NCI-H345 (cell line): ENCODE measurements at regions not wholly inside any gene's neighbourhood (a gene's known extent, or its start where the extent isn't known, plus 50 kb on each side); places are given as distances from the start of the nearest gene placed in this dataset.
"Not testable (repeated sequence)": the region's sequence is repeated elsewhere in the genome, so short reads cannot be mapped to it uniquely, and the experiment has no call there.

Experiments
- DNase-seq: peaks from one replicate; lab custom pipeline; 2025; lab: John Stamatoyannopoulos, UW

DNA sequence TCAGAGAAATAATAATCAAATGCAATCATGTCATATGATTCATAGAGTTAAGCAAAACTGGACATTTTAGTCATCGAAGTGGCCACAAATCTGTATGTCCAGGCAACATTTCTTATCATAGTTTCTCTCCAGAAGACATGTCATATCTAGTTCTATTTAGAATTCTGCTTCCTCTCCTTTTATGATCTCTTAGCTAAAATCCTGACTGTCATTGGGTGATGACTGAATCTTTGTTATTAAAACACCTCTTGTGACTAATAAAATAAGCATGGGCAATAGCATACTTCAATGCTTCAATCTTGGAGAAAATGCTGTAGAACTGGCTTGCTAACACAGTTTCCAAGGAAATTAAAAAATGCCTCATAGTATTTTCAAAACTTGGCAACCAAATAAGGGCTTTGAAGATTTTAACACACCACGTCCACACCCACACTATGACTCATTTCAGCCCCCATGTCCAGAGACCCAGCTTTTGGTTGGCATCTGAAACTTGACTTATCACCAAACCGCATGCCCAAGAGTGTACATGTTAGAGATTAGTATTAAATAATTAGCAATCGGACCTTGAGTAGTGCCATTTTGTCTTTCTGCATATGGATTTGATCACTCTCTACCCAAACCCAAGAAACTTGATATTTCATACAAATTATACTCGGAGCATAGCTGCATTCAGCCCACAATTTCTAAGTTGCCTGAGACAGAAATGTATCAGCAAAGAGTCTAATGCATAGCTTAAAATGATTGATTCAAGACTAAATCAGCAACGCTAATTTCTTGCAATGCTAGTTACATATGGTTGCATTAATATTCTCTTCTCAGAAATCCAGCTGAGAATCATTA is 106.5 kb upstream of the ETAA1 start:
- DNase-seq = no peak

DNA sequence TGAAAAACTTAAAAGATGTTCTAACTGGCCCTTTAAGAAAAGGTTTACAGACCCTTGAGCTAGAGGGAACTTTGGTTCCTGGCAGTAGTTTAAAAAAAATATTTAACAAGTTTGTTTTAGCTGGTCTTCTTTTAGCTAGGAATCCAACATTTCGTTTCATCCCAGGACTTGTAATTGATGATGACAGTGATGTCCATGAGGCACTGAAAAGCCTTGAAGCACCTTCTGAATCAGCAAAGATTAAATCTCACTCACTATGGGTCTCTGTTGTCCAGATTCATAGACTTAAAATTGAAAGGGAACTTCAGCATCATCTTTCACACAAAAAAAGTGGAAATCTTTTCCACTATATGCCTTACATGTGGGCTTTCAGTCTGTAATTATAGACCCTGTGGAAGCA is 102.9 kb upstream of the ETAA1 start:
- no peak for DNase-seq

GRCh38 chr2:67295406-67295805 is 101.7 kb upstream of the ETAA1 start:
- no peak for DNase-seq

GRCh38 chr2:67295851-67296250 is 101.3 kb upstream of the ETAA1 start:
- DNase-seq = no peak

- DNase-seq = no peak
Measured at GRCh38 chr2:67304300-67304890, 92.7 kb upstream of the ETAA1 start.

- DNase-seq = no peak
Measured at GRCh38 chr2:67309281-67309680, 87.9 kb upstream of the ETAA1 start.

GRCh38 chr2:67311536-67311935 is 85.6 kb upstream of the ETAA1 start:
- no peak for DNase-seq

DNA sequence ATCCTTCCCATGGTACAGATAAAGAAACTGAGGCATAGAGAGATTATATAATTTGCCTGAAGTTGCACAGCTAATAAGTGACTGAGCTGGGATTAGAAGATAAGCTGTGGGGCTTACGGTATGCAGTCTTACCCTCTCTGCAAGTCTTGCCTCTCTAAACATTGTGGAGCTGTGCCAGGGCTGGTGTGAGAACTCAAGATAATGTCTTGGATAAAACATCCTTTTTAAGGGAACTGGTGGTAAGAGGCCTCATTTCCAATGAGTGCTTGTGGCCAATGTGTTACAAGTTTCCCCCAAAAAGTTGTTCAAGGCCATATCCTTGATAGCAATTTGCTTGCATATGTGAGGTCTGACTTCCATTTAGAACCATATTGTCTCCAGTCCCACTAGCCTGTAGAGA is 84.3 kb upstream of the ETAA1 start:
- no peak for DNase-seq

DNA sequence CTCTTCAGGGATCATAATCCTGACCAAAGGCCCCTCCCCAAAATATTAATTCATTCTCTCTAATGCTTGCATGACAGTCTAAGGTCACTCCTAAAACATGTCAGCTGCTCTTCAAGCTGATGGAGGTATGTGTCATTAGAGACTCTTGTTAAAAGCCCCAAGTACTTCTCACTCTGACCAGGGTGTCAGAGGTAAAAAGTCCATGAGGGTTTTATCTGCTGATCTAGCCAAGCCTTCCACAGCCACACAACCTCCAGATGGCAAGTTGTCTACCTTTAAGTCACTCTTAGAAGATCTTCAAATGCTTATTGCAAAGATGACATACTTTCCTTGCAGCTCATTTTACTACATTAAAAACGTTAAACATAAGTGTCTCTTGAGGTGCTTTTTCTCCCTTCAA is 83.6 kb upstream of the ETAA1 start:
- DNase-seq = no peak

- DNase-seq = no peak
Measured at GRCh38 chr2:67318031-67318430, 79.1 kb upstream of the ETAA1 start.

- no peak for DNase-seq
Measured at GRCh38 chr2:67318563-67318962, 78.6 kb upstream of the ETAA1 start.

DNA sequence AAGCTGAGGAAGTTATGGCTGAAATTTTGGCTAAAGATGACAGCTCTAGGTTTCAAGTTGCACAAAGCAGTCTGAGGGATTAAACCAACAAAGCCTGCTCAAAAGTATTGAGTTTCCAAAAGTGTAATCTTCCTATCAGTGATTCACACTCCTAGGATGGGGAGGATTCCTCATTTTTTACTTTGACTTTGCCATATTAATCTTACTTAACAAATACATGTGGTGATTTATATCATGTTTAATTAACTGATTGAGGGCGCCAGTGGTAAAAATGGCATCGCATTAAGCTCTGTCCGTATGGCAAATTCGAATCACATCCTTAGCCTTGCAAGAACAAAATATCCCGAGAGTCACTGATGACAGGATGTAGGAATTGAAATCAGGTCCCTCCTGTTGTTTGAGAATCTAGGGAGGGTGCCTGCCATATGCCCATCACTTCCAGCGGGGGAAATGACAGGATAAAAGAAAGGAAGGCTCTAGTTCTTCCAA is 78.1 kb upstream of the ETAA1 start:
- no peak for DNase-seq

GRCh38 chr2:67320861-67321587 is 76.1 kb upstream of the ETAA1 start:
- DNase-seq = no peak

DNA sequence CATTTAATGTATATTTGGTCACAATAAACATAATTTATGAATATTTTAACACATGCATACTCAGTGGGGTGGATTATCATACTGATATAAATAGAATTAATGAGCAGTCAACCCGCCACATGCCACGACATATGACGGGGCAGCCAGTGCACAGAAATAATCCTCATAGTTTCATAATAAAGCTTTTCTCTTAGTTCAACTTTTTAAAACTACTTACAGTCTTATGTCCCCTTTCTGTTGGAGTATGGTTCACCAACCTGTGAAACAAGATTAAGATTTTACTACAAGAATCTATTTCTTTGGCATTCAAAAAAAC is 75.6 kb upstream of the ETAA1 start:
- no peak for DNase-seq

DNA sequence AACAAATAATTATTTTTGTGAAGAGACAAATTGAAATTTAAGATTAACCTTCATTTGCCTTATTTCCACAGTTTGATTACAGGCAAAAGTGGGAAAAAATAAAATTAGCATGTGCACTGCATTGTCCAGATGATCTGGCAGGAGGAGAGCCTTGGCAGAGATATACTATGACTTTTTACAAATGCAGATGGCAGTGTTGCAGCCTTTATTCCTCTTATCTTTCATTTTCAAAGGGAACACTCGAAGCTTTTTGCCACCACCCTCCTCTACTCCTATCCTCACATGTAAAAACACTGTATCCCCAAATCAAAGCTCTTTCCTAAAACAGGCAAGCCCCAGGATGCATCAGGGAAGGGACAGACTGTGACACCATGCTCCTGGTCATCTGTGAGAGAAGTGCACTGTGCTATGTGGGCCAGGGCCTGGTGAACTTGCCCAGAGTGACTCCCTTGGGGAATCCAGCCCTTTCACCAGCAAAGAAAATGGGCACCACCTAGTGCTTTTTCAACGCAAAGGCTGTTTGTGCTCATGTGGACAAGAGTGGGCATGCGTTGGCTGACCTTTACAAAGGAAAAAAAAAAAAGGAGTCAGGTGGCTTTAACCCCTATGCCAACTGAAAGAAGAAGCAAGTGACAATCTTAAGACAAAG is 74.7 kb upstream of the ETAA1 start:
- DNase-seq = peak; percentile 55

GRCh38 chr2:67323209-67323991 is 73.7 kb upstream of the ETAA1 start:
- DNase-seq = no peak

DNA sequence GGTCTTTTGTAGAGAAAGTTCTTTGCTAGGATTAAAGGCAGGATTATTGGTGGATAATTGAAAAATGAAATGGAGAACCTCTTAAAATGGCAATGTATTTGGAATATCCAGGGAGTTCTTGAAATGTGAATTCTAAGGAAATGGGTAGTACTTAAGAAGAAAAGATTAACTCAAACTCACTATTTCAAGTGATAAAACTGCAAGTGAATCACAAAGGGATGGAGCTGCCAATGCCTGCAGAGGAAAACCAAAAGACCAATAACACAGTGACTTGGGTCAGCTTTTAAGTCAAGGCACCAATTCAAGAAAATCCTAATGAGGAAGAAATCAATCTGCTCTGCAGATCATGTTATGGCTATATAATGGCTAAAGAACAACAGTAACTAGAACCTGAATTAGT is 67.6 kb upstream of the ETAA1 start:
- no peak for DNase-seq

DNA sequence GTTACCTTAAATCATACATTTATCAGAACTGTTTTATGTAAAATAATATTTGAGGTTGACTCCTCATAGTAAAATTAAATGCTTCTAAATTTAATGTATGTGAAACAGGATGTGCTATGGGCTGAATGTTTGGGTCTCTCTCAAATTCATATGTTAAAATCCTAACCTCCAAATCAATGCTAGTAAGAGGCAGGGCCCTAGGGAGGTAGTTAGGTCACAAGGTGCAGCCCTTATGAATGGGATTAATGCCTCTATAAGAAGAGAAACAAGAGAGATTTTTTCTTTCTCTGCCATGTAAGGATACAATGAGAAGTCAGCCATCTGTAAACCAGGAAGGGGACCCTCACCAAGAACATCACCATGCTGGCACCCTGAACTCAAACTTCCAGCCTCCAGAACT is 67.2 kb upstream of the ETAA1 start:
- no peak for DNase-seq

DNA sequence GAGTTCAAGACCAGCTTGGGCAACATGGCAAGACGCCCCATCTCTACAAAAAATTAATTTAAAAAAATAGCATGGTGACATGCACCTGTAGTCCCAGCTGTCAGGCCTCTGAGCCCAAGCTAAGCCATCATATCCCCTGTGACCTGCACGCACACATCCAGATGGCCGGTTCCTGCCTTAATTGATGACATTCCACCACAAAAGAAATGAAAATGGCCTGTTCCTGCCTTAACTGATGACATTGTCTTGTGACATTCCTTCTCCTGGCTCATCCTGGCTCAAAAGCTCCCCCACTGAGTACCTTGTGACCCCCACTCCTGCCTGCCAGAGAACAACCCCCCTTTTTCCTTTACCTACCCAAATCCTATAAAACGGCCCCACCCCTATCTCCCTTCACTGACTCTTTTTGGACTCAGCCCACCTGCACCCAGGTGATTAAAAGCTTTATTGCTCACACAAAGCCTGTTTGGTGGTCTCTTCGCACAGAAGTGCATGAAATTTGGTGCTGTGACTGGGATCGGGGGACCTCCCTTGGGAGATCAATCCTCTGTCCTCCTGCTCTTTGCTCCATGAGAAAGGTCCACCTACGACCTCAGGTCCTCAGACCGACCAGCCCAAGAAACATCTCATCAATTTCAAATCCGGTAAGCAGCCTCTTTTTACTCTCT is 65.6 kb upstream of the ETAA1 start:
- DNase-seq = not testable (repeated sequence)

GRCh38 chr2:67337903-67338302 is 59.2 kb upstream of the ETAA1 start:
- DNase-seq = no peak

DNA sequence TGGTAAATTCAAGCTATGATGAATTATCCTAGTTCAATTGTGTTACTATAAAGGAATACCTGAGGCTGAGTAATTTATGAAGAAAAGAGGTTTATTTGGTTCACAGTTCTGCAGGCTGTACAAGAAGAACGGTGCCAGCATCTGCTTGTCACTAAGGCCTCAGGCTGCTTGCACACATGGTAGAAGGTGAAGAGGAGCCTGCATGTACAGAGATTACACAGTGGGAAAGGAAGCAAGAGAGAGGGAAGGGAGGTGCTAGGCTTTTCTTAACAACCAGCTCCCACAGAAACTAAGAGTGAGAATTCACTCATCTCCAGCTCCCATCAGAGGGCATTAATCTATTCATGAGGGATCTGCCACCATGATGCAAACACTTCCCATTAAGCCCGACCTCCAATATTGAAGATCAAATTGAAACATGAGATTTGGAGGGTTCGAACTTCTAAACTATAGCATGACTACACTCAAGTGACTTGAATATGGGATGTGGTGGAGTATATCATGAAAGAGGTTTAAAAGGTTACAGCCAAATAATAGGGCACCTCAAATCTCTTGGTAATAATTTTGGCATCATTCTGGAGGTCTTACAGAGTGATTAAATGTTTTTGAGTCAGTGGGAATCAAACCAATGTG is 58.4 kb upstream of the ETAA1 start:
- no peak for DNase-seq
